ENCODE measurements at regions not wholly inside any gene's neighbourhood (a gene's known extent, or its start where the extent isn't known, plus 50 kb on each side); places are given as distances from the start of the nearest gene placed in this dataset.

GRCh38 chr13:61913183-61913582 is 497.5 kb upstream of the PCDH20 start:
- Mint-ChIP-seq H3K4me3 (no peak overlapping the region), H3K9me3 (peaks cover 17% of the 10 kb centered on the region), H3K36me3 (ENCODE audit: low read depth) (no peaks in the 10 kb centered on the region), H3K27me3 (ENCODE audit: insufficient read depth) (peaks cover 2% of the 10 kb centered on the region; the same call in 1 of the 2 replicates), H3K27ac (no peak overlapping the region), H3K4me1 (ENCODE audit: low read depth) (no peaks in the 10 kb centered on the region)
- no peak for DNase-seq
- TF ChIP-seq CTCF (IDR thresholded peaks at IDR 0.05): no peak

GRCh38 chr13:61908906-61909615 is 493.4 kb upstream of the PCDH20 start:
- no peaks in the 10 kb centered on the region for H3K27me3 Mint-ChIP-seq (ENCODE audit: insufficient read depth)
- H3K36me3 Mint-ChIP-seq (ENCODE audit: low read depth): no peaks in the 10 kb centered on the region
- H3K9me3 Mint-ChIP-seq: peaks cover 17% of the 10 kb centered on the region
- H3K4me3 Mint-ChIP-seq: no peak overlapping the region
- no peak for DNase-seq
- H3K27ac Mint-ChIP-seq: no peak overlapping the region
- TF ChIP-seq CTCF (IDR thresholded peaks at IDR 0.05): no peak
- no peaks in the 10 kb centered on the region for H3K4me1 Mint-ChIP-seq (ENCODE audit: low read depth)

GRCh38 chr13:61905054-61905453 is 489.4 kb upstream of the PCDH20 start:
- H3K9me3 Mint-ChIP-seq: peaks cover 22% of the 10 kb centered on the region
- H3K4me3 Mint-ChIP-seq: no peak overlapping the region
- no peak overlapping the region for H3K27ac Mint-ChIP-seq
- TF ChIP-seq CTCF (IDR thresholded peaks at IDR 0.05): no peak
- H3K27me3 Mint-ChIP-seq (ENCODE audit: insufficient read depth): no peaks in the 10 kb centered on the region
- no peaks in the 10 kb centered on the region for H3K4me1 Mint-ChIP-seq (ENCODE audit: low read depth)
- H3K36me3 Mint-ChIP-seq (ENCODE audit: low read depth): no peaks in the 10 kb centered on the region
- DNase-seq: no peak

- no peak overlapping the region for H3K4me3 Mint-ChIP-seq
- TF ChIP-seq CTCF (IDR thresholded peaks at IDR 0.05): no peak
- H3K4me1 Mint-ChIP-seq (ENCODE audit: low read depth): no peaks in the 10 kb centered on the region
- H3K27me3 Mint-ChIP-seq (ENCODE audit: insufficient read depth): no peaks in the 10 kb centered on the region
- DNase-seq: no peak
- peaks cover 22% of the 10 kb centered on the region for H3K9me3 Mint-ChIP-seq
- no peaks in the 10 kb centered on the region for H3K36me3 Mint-ChIP-seq (ENCODE audit: low read depth)
- no peak overlapping the region for H3K27ac Mint-ChIP-seq
These were observed 486.4 kb upstream of the PCDH20 start for GRCh38 chr13:61901946-61902541.

- no peak for TF ChIP-seq CTCF (IDR thresholded peaks at IDR 0.05)
- no peaks in the 10 kb centered on the region for H3K4me1 Mint-ChIP-seq (ENCODE audit: low read depth)
- H3K4me3 Mint-ChIP-seq: no peak overlapping the region
- H3K27ac Mint-ChIP-seq: no peak overlapping the region
- DNase-seq: no peak
- H3K27me3 Mint-ChIP-seq (ENCODE audit: insufficient read depth): no peaks in the 10 kb centered on the region
- H3K36me3 Mint-ChIP-seq (ENCODE audit: low read depth): no peaks in the 10 kb centered on the region
- H3K9me3 Mint-ChIP-seq: peaks cover 15% of the 10 kb centered on the region
These were observed 484.4 kb upstream of the PCDH20 start for GRCh38 chr13:61900033-61900432.
